Immature natural killer cell (primary cell): ENCODE measurements at regions not wholly inside any gene's neighbourhood (a gene's known extent, or its start where the extent isn't known, plus 50 kb on each side); places are given as distances from the start of the nearest gene placed in this dataset.
A peak's percentile ranks its signal among the peaks of the same experiment; 100 is the strongest.

Experiments
- DNase-seq, 3 donors: peaks; one replicate each; pipeline ENCODE4 v3.0.0; 2022; ENCODE audit warnings: mixed read lengths in 1 of 3
- H3K27ac Mint-ChIP-seq, 6 donors: one replicate each; pipeline ENCODE4 v1.8.0; 2020; ENCODE audit warnings: mixed read lengths in 6 of 6, mild to moderate bottlenecking in 5 of 6, inconsistent platforms in 4 of 6, moderate library complexity in 3 of 6
- H3K27me3 Mint-ChIP-seq, 3 donors: one replicate each; pipeline ENCODE4 v1.8.0; 2020 to 2021; ENCODE audit warnings: low read depth in 3 of 3, mild to moderate bottlenecking in 3 of 3, mixed read lengths in 3 of 3, moderate library complexity in 3 of 3, inconsistent platforms in 1 of 3
- H3K36me3 Mint-ChIP-seq, 3 donors: one replicate each; pipeline ENCODE4 v1.8.0; 2020; ENCODE audit warnings: mixed read lengths in 3 of 3, inconsistent platforms in 2 of 3, mild to moderate bottlenecking in 2 of 3
- H3K4me1 Mint-ChIP-seq, 2 donors: one replicate each; pipeline ENCODE4 v1.8.0; 2020; ENCODE audit warnings: inconsistent platforms in 2 of 2, mild to moderate bottlenecking in 2 of 2, mixed read lengths in 2 of 2, moderate library complexity in 1 of 2
- H3K4me3 Mint-ChIP-seq, 5 donors: one replicate each; pipeline ENCODE4 v1.8.0; 2020; ENCODE audit warnings: mild to moderate bottlenecking in 5 of 5, mixed read lengths in 5 of 5, inconsistent platforms in 3 of 5, moderate library complexity in 3 of 5
- H3K9me3 Mint-ChIP-seq, 6 donors: one replicate each; pipeline ENCODE4 v1.8.0; 2020; ENCODE audit warnings: mild to moderate bottlenecking in 6 of 6, mixed read lengths in 6 of 6, inconsistent platforms in 4 of 6, moderate library complexity in 3 of 6

- H3K27ac Mint-ChIP-seq: no peak overlapping the region
- H3K27me3 Mint-ChIP-seq: peaks cover 4 to 7% (median 5%) of the 10 kb centered on the region in 3 donors
- H3K4me1 Mint-ChIP-seq: no peaks in the 10 kb centered on the region
- DNase-seq: no peak
- H3K9me3 Mint-ChIP-seq: peaks cover 0 to 3% (median 0%) of the 10 kb centered on the region in 6 donors
- no peak overlapping the region for H3K4me3 Mint-ChIP-seq
- H3K36me3 Mint-ChIP-seq: no peaks in the 10 kb centered on the region
Observed at GRCh38 chr12:65595016-65595560, 229.2 kb upstream of the HMGA2 start.

- Mint-ChIP-seq H3K27ac (no peak overlapping the region), H3K27me3 (peaks cover 3 to 7% (median 5%) of the 10 kb centered on the region in 3 donors), H3K36me3 (no peaks in the 10 kb centered on the region), H3K9me3 (peaks cover 0 to 5% (median 0%) of the 10 kb centered on the region in 6 donors), H3K4me3 (no peak overlapping the region), H3K4me1 (no peaks in the 10 kb centered on the region)
- peak in 1 of 3 donors; percentile 1 for DNase-seq
Observed at GRCh38 chr12:65596514-65597091, 227.7 kb upstream of the HMGA2 start.

- H3K27me3 Mint-ChIP-seq: peaks cover 0 to 6% (median 6%) of the 10 kb centered on the region in 3 donors
- H3K4me1 Mint-ChIP-seq: peaks cover 0 to 1% of the 10 kb centered on the region in 2 donors
- H3K4me3 Mint-ChIP-seq: no peak overlapping the region
Observed at GRCh38 chr12:65597527-65597926, 226.8 kb upstream of the HMGA2 start.

GRCh38 chr12:65598688-65599087 lies 225.6 kb upstream of the HMGA2 start:
- Mint-ChIP-seq H3K4me1 (peaks cover 0 to 2% of the 10 kb centered on the region in 2 donors), H3K4me3 (no peak overlapping the region), H3K9me3 (peaks cover 0 to 5% (median 0%) of the 10 kb centered on the region in 6 donors), H3K27me3 (peaks cover 0 to 7% (median 7%) of the 10 kb centered on the region in 3 donors), H3K36me3 (no peaks in the 10 kb centered on the region), H3K27ac (no peak overlapping the region)
- DNase-seq: no peak

More at GRCh38 chr12:65597527-65597926, 226.8 kb upstream of the HMGA2 start:
- H3K27ac Mint-ChIP-seq: no peak overlapping the region
- peaks cover 0 to 5% (median 0%) of the 10 kb centered on the region in 6 donors for H3K9me3 Mint-ChIP-seq
- H3K36me3 Mint-ChIP-seq: no peaks in the 10 kb centered on the region
- no peak for DNase-seq

- Mint-ChIP-seq H3K4me3 (no peak overlapping the region), H3K36me3 (no peaks in the 10 kb centered on the region), H3K27me3 (peaks cover 0 to 9% (median 4%) of the 10 kb centered on the region in 3 donors), H3K4me1 (peaks cover 0 to 2% of the 10 kb centered on the region in 2 donors), H3K27ac (no peak overlapping the region), H3K9me3 (peaks cover 0 to 4% (median 0%) of the 10 kb centered on the region in 6 donors)
- no peak for DNase-seq
Observed at GRCh38 chr12:65602253-65602609, 222.1 kb upstream of the HMGA2 start.

GRCh38 chr12:65602610-65603295 lies 221.5 kb upstream of the HMGA2 start:
- peaks cover 0 to 8% (median 4%) of the 10 kb centered on the region in 3 donors for H3K27me3 Mint-ChIP-seq
- H3K9me3 Mint-ChIP-seq: peaks cover 0 to 4% (median 0%) of the 10 kb centered on the region in 6 donors
- H3K27ac Mint-ChIP-seq: no peak overlapping the region
- H3K4me1 Mint-ChIP-seq: peaks cover 0 to 2% of the 10 kb centered on the region in 2 donors
- H3K4me3 Mint-ChIP-seq: no peak overlapping the region
- no peaks in the 10 kb centered on the region for H3K36me3 Mint-ChIP-seq
- DNase-seq: peak; percentile 7 to 19 (median 10)

GRCh38 chr12:65603438-65604351 lies 220.6 kb upstream of the HMGA2 start:
- Mint-ChIP-seq H3K27ac (no peak overlapping the region), H3K4me1 (peaks cover 0 to 2% of the 10 kb centered on the region in 2 donors), H3K27me3 (peaks cover 0 to 8% (median 7%) of the 10 kb centered on the region in 3 donors), H3K4me3 (no peak overlapping the region), H3K9me3 (peaks cover 0 to 4% (median 0%) of the 10 kb centered on the region in 6 donors), H3K36me3 (no peaks in the 10 kb centered on the region)
- no peak for DNase-seq

- Mint-ChIP-seq H3K27me3 (peaks cover 0 to 5% (median 4%) of the 10 kb centered on the region in 3 donors), H3K4me3 (no peak overlapping the region), H3K4me1 (peaks cover 0 to 2% of the 10 kb centered on the region in 2 donors), H3K9me3 (peaks cover 0 to 4% (median 0%) of the 10 kb centered on the region in 6 donors), H3K27ac (no peak overlapping the region), H3K36me3 (no peaks in the 10 kb centered on the region)
- no peak for DNase-seq
Observed at GRCh38 chr12:65605019-65605418, 219.3 kb upstream of the HMGA2 start.

GRCh38 chr12:65606008-65606766 lies 218.1 kb upstream of the HMGA2 start:
- Mint-ChIP-seq H3K36me3 (no peaks in the 10 kb centered on the region), H3K9me3 (peaks cover 0 to 2% (median 0%) of the 10 kb centered on the region in 6 donors), H3K4me1 (peaks cover 0 to 2% of the 10 kb centered on the region in 2 donors), H3K4me3 (no peak overlapping the region), H3K27me3 (peaks cover 0 to 12% (median 4%) of the 10 kb centered on the region in 3 donors), H3K27ac (no peak overlapping the region)
- no peak for DNase-seq

- DNase-seq: no peak
- peaks cover 0 to 1% of the 10 kb centered on the region in 2 donors for H3K4me1 Mint-ChIP-seq
- H3K9me3 Mint-ChIP-seq: peaks cover 0 to 2% (median 0%) of the 10 kb centered on the region in 6 donors
- H3K4me3 Mint-ChIP-seq: no peak overlapping the region
- no peak overlapping the region for H3K27ac Mint-ChIP-seq
- H3K36me3 Mint-ChIP-seq: no peaks in the 10 kb centered on the region
- H3K27me3 Mint-ChIP-seq: peaks cover 0 to 12% (median 4%) of the 10 kb centered on the region in 3 donors
Observed at GRCh38 chr12:65607401-65607841, 216.9 kb upstream of the HMGA2 start.

GRCh38 chr12:65608319-65608916 lies 215.9 kb upstream of the HMGA2 start:
- no peaks in the 10 kb centered on the region for H3K36me3 Mint-ChIP-seq
- H3K4me3 Mint-ChIP-seq: no peak overlapping the region
- no peak overlapping the region for H3K27ac Mint-ChIP-seq
- DNase-seq: no peak
- H3K4me1 Mint-ChIP-seq: no peaks in the 10 kb centered on the region
- peaks cover 2 to 11% (median 2%) of the 10 kb centered on the region in 3 donors for H3K27me3 Mint-ChIP-seq
- H3K9me3 Mint-ChIP-seq: peaks cover 0 to 2% (median 0%) of the 10 kb centered on the region in 6 donors

GRCh38 chr12:65609359-65609771 lies 214.9 kb upstream of the HMGA2 start:
- peaks cover 0 to 10% (median 2%) of the 10 kb centered on the region in 3 donors for H3K27me3 Mint-ChIP-seq
- DNase-seq: no peak
- H3K4me1 Mint-ChIP-seq: no peaks in the 10 kb centered on the region
- H3K4me3 Mint-ChIP-seq: no peak overlapping the region
- peaks cover 0 to 2% (median 0%) of the 10 kb centered on the region in 6 donors for H3K9me3 Mint-ChIP-seq
- no peaks in the 10 kb centered on the region for H3K36me3 Mint-ChIP-seq
- no peak overlapping the region for H3K27ac Mint-ChIP-seq
